ENCODE measurements at regions not wholly inside any gene's neighbourhood (a gene's known extent, or its start where the extent isn't known, plus 50 kb on each side); places are given as distances from the start of the nearest gene placed in this dataset.

DNA sequence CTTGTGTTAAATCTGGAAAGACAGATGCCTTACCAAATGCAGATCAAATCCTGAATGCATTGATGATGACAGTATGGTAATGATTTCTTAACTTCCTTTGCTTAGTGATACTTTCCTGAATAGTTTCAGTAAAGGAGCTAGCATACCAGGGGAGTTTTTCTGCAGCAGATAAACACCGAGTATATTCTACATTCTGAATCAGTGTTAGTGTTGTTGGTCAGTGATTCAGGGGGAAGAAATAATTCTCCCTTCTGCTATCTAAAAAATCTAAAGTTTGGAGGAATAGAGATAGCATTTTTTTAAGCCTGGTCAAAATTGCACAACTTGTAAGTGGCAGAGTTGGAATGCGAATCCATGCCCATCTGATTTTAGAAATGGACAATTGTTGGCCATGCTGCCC is 512.2 kb upstream of the MARCKS start:
- no peak for DNase-seq
- CTCF ChIA-PET: no interaction called here
- H3K9me3 Mint-ChIP-seq (ENCODE audit: low read depth): peaks cover 2% of the 10 kb centered on the region
- H3K36me3 Mint-ChIP-seq: no peaks in the 10 kb centered on the region
- no peak for ATAC-seq
- no peaks in the 10 kb centered on the region for H3K4me1 Mint-ChIP-seq
- H3K4me3 Mint-ChIP-seq: no peak overlapping the region
- no peaks in the 10 kb centered on the region for H3K27me3 Mint-ChIP-seq
- H3K27ac Mint-ChIP-seq: no peak overlapping the region

- Mint-ChIP-seq H3K4me3 (no peak overlapping the region), H3K9me3 (ENCODE audit: low read depth) (peaks cover 2% of the 10 kb centered on the region), H3K27ac (no peak overlapping the region), H3K27me3 (no peaks in the 10 kb centered on the region), H3K36me3 (no peaks in the 10 kb centered on the region), H3K4me1 (no peaks in the 10 kb centered on the region)
- CTCF ChIA-PET: no interaction called here
- ATAC-seq (no peak), DNase-seq (no peak)
Measured at GRCh38 chr6:113347436-113347835, 509.7 kb upstream of the MARCKS start.

DNA sequence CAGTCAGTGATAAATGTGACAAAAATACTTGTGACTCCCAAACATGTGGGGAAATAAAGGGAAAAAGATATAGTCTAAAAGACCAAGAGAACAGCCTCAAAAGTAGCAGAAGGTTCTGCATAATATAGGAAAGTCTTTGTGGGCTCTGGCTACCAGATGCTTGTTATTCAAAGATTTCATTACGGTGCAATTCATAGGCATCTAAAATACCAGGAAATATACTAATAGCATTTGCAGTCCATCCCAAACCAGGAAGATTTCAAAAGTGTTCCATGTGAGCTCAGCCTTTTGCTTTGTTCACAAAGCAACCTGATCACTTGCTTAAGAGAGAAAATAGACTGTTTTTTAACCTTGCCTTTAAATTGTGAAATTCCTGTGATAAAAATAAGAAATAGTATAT is 506.7 kb upstream of the MARCKS start:
- Mint-ChIP-seq H3K9me3 (ENCODE audit: low read depth) (peaks cover 2% of the 10 kb centered on the region), H3K36me3 (no peaks in the 10 kb centered on the region), H3K4me1 (no peaks in the 10 kb centered on the region), H3K27ac (no peak overlapping the region), H3K27me3 (no peaks in the 10 kb centered on the region), H3K4me3 (no peak overlapping the region)
- DNase-seq (no peak), ATAC-seq (no peak)
- CTCF ChIA-PET: no interaction called here

GRCh38 chr6:113351173-113351834 is 505.8 kb upstream of the MARCKS start:
- no peak for DNase-seq
- peaks cover 2% of the 10 kb centered on the region for H3K9me3 Mint-ChIP-seq (ENCODE audit: low read depth)
- no peaks in the 10 kb centered on the region for H3K36me3 Mint-ChIP-seq
- no peaks in the 10 kb centered on the region for H3K27me3 Mint-ChIP-seq
- H3K4me1 Mint-ChIP-seq: no peaks in the 10 kb centered on the region
- H3K4me3 Mint-ChIP-seq: no peak overlapping the region
- ATAC-seq: no peak
- CTCF ChIA-PET: no interaction called here
- H3K27ac Mint-ChIP-seq: no peak overlapping the region

DNA sequence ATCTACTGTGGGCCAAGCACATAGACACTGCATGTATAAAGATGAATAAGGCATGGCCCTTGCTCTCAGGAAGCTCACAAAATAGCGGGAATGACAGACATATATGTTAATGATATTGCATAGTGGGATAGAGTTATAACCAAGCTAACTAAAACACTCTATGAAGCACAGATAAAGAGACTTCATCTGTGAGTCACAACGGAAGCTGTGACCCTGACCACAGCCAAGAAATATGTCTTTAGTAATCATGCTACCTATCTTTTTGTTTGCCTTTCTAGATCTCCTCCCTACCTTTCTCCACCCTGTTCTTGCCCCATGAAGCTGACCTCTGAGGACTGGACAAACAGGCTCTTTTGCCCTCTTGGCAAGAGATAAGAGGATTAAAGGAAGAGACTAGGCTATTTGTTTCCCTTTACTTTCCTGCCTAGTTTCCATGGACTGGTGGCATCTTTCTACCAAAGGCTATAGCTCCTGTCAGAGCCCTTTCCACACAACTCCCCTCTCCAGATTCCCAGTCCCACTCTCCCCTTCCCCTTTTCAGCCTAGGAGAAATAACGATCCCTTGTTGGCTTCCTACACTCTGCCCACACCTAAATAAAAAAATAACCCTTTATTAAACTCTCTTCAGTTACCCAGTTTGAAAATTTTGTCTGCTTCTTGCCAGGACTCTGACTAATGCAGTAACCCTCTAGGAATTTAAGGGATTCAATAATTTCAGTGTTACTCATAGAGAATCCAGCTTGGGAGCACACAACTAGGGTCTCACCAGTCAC is 504.9 kb upstream of the MARCKS start:
- no peak overlapping the region for H3K4me3 Mint-ChIP-seq
- CTCF ChIA-PET: no interaction called here
- DNase-seq: no peak
- H3K36me3 Mint-ChIP-seq: no peaks in the 10 kb centered on the region
- H3K9me3 Mint-ChIP-seq (ENCODE audit: low read depth): peaks cover 2% of the 10 kb centered on the region
- no peaks in the 10 kb centered on the region for H3K4me1 Mint-ChIP-seq
- no peaks in the 10 kb centered on the region for H3K27me3 Mint-ChIP-seq
- no peak overlapping the region for H3K27ac Mint-ChIP-seq
- no peak for ATAC-seq

DNA sequence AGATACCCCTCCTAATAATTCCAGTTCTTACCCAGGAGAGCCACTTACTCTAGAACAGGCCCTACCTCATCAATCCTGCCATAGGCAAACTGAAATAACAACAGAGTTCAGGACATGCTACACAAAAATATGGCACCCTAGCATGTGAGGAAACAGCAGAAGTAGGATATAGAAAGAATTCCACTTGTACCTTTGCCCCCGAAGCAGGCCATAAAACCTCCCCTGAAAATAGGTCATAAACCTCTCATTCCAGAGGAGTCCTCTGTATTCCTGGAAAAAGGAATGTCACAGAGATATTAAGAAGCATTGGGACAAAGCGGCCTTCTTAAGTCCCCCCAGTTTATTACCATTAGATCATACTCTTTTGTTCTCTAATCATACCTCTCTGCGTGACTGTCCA is 504.3 kb upstream of the MARCKS start:
- CTCF ChIA-PET: no interaction called here
- ATAC-seq (no peak), DNase-seq (no peak)
- Mint-ChIP-seq H3K4me3 (no peak overlapping the region), H3K36me3 (no peaks in the 10 kb centered on the region), H3K27ac (no peak overlapping the region), H3K4me1 (no peaks in the 10 kb centered on the region), H3K27me3 (no peaks in the 10 kb centered on the region), H3K9me3 (ENCODE audit: low read depth) (peaks cover 2% of the 10 kb centered on the region)

- ATAC-seq: no peak
- Mint-ChIP-seq H3K4me3 (no peak overlapping the region), H3K4me1 (no peaks in the 10 kb centered on the region), H3K27me3 (no peaks in the 10 kb centered on the region), H3K9me3 (ENCODE audit: low read depth) (peaks cover 2% of the 10 kb centered on the region), H3K36me3 (no peaks in the 10 kb centered on the region), H3K27ac (no peak overlapping the region)
- DNase-seq: no peak
- CTCF ChIA-PET: no interaction called here
Measured at GRCh38 chr6:113353392-113353791, 503.8 kb upstream of the MARCKS start.

- CTCF ChIA-PET: no interaction called here
- no peaks in the 10 kb centered on the region for H3K27me3 Mint-ChIP-seq
- no peak overlapping the region for H3K4me3 Mint-ChIP-seq
- peaks cover 2% of the 10 kb centered on the region for H3K9me3 Mint-ChIP-seq (ENCODE audit: low read depth)
- H3K27ac Mint-ChIP-seq: no peak overlapping the region
- H3K4me1 Mint-ChIP-seq: no peaks in the 10 kb centered on the region
- DNase-seq (no peak), ATAC-seq (no peak)
- H3K36me3 Mint-ChIP-seq: no peaks in the 10 kb centered on the region
Measured at GRCh38 chr6:113354204-113354895, 502.8 kb upstream of the MARCKS start.

- no peak overlapping the region for H3K27ac Mint-ChIP-seq
- CTCF ChIA-PET: no interaction called here
- no peak overlapping the region for H3K4me3 Mint-ChIP-seq
- H3K36me3 Mint-ChIP-seq: no peaks in the 10 kb centered on the region
- ATAC-seq (no peak), DNase-seq (no peak)
- no peaks in the 10 kb centered on the region for H3K9me3 Mint-ChIP-seq (ENCODE audit: low read depth)
- H3K4me1 Mint-ChIP-seq: no peaks in the 10 kb centered on the region
- H3K27me3 Mint-ChIP-seq: no peaks in the 10 kb centered on the region
Measured at GRCh38 chr6:113356139-113356538, 501.0 kb upstream of the MARCKS start.

DNA sequence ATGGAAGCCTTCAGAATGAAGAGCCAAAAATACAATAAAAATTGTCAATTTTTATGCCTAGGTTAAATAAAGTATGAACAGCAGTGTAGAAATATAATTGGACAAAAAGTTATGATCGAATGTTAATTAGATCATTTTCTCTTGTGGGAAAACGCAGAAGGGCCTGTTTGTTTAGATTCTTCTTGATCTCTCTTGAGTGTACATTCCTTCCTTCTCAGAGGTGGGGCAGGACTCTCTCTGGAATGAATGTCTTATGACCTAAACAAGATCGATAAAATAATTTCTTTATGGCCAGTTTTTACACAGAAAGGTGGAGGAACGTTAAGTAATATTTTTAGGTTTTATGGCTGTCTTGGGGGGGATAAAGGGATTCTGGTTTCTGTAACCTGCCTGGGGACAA is 500.1 kb upstream of the MARCKS start:
- ATAC-seq (no peak), DNase-seq (no peak)
- CTCF ChIA-PET: no interaction called here
- no peaks in the 10 kb centered on the region for H3K4me1 Mint-ChIP-seq
- H3K4me3 Mint-ChIP-seq: no peak overlapping the region
- no peak overlapping the region for H3K27ac Mint-ChIP-seq
- H3K36me3 Mint-ChIP-seq: no peaks in the 10 kb centered on the region
- H3K9me3 Mint-ChIP-seq (ENCODE audit: low read depth): no peaks in the 10 kb centered on the region
- H3K27me3 Mint-ChIP-seq: no peaks in the 10 kb centered on the region

DNA sequence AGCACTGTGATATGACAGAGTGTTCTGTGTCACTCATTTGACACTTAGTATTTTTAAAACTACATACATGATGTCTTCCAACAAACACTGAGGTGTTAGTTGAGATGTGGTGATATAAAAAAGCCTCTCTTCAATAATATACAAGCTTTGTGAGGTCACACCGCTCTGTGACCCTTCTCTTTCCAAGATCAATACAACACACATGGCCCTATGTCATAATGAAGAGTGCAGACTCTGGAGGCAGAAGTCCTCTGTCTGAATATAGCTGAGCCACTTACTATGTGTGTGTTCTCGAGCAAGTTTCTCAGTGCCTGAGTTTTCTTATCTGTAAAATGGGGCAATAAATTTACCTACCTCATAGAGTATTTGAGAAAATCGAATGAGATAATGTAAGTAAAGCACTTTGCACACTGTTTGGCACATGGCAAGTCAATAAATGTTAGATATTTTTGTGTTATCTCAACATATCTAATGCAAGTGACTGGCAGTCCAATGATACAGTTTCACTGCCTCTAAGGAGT is 499.0 kb upstream of the MARCKS start:
- H3K9me3 Mint-ChIP-seq (ENCODE audit: low read depth): no peaks in the 10 kb centered on the region
- ATAC-seq (no peak), DNase-seq (no peak)
- no peaks in the 10 kb centered on the region for H3K4me1 Mint-ChIP-seq
- H3K4me3 Mint-ChIP-seq: no peak overlapping the region
- no peaks in the 10 kb centered on the region for H3K27me3 Mint-ChIP-seq
- no peaks in the 10 kb centered on the region for H3K36me3 Mint-ChIP-seq
- CTCF ChIA-PET: no interaction called here
- H3K27ac Mint-ChIP-seq: no peak overlapping the region

DNA sequence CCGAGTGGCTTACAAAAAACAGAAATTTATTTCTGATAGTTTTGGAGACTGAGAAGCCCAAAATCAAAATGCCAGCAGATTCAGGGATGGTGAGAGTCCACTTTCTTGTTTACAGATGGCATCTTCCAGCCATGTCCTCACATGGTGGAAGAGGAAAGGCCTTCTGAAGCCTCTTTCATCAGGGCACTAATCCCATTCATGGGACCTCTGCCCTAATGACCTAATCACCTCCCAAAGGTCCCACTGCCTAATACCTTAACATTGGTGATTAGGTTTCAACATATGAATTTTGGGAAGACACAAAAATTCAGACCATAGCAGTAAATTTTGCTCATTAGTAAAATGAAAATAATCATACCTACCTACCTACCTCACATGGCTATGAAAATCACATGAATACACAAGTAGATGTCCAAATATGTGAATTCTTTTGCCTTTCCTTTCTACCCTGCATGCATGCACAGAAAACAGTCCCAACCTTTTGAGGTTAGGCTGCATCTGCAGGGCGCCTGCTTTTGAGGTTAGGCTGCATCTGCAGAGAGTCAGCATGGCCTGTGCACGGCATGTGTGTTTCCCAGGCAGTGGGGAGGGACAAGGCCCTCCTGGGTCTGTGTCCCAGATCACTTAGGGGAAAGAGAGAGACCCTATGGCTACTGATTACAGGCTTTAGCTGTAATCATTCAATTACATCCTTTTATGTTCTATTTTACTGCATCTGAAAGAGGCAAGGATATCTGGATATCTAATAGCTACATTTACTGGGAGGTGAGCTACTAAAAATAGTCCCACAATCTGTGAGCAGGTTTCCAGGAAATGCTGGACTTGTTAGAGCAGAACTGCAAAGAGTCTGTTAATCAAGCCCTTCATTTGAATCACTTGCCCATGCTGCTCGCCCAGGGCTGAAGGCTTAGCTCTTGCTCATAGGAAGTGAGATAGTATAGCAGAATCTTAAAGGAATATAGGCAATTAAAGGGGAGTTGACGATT is 497.7 kb upstream of the MARCKS start:
- Mint-ChIP-seq H3K27me3 (no peaks in the 10 kb centered on the region), H3K27ac (no peak overlapping the region), H3K36me3 (no peaks in the 10 kb centered on the region), H3K4me3 (no peak overlapping the region), H3K9me3 (ENCODE audit: low read depth) (no peaks in the 10 kb centered on the region), H3K4me1 (no peaks in the 10 kb centered on the region)
- ATAC-seq (no peak), DNase-seq (no peak)
- CTCF ChIA-PET: no interaction called here

DNA sequence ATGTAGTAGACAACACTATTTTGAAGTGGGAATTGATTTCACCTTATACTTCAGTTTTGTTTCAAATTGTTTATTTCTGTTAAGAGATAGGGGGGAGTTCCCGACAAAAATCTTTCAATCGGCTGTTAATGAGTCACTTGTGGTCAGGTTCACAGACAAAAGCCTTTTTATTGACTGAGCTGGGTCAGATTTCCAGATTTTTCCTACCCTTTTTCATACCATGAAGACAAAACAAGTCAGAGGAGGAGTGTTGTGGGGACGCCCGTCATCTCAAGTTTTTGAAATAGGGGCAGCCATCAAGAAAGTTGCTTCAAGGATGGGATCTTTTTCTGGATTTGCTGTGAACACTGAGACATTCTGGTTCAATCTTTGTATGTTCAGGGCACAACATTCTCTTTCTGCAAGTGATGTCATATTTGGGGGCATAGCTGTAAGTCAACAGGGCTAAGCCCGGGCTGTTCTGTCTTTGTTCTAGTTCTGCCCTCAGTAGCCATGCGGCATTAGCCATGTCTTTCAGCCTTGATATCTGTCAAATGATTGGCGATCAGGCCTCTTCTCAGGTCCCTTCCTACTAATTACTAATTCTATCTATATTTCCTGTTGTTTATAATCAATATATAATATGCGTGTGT is 496.0 kb upstream of the MARCKS start:
- ATAC-seq: no peak
- Mint-ChIP-seq H3K27ac (no peak overlapping the region), H3K36me3 (no peaks in the 10 kb centered on the region), H3K4me3 (no peak overlapping the region), H3K27me3 (no peaks in the 10 kb centered on the region), H3K4me1 (no peaks in the 10 kb centered on the region), H3K9me3 (ENCODE audit: low read depth) (no peaks in the 10 kb centered on the region)
- DNase-seq: no peak
- CTCF ChIA-PET: no interaction called here
